Karpas-422 (cell line): ENCODE measurements at regions not wholly inside any gene's neighbourhood (a gene's known extent, or its start where the extent isn't known, plus 50 kb on each side); places are given as distances from the start of the nearest gene placed in this dataset.
"Not testable (repeated sequence)": the region's sequence is repeated elsewhere in the genome, so short reads cannot be mapped to it uniquely, and the experiment has no call there.

Experiments
- DNase-seq: peaks from one replicate; pipeline ENCODE4 v3.0.0-alpha.2; 2015
- H2AFZ ChIP-seq: fragments of 200-600 bp; sonication (generic); 2 replicates; pipeline ENCODE4 v1.6.1; 2014; ENCODE audit warnings: antibody characterized with exemption, low read length, mixed read lengths
- H3K27ac ChIP-seq: fragments of 200-600 bp; sonication (generic); 2 replicates; pipeline ENCODE4 v1.5.1; 2014; ENCODE audit warnings: mild to moderate bottlenecking, low read length, moderate library complexity
- H3K27me3 ChIP-seq: fragments of 200-600 bp; sonication (generic); 2 replicates; pipeline ENCODE4 v1.6.1; 2014; ENCODE audit warnings: low read length, mixed read lengths
- H3K36me3 ChIP-seq: fragments of 200-600 bp; sonication (generic); 2 replicates; pipeline ENCODE4 v1.6.1; 2014; ENCODE audit warnings: low read length, mixed read lengths; ENCODE audit not compliant: insufficient read depth
- H3K4me1 ChIP-seq: fragments of 200-600 bp; sonication (generic); 2 replicates; pipeline ENCODE4 v1.6.1; 2014; ENCODE audit warnings: mild to moderate bottlenecking, low read length, mixed read lengths
- H3K4me2 ChIP-seq: fragments of 200-600 bp; sonication (generic); 2 replicates; pipeline ENCODE4 v1.6.1; 2014; ENCODE audit warnings: low read length, low read depth, mild to moderate bottlenecking; ENCODE audit not compliant: poor library complexity, severe bottlenecking
- H3K4me3 ChIP-seq: fragments of 200-600 bp; sonication (generic); 2 replicates; pipeline ENCODE4 v1.5.1; 2014; ENCODE audit warnings: mild to moderate bottlenecking, antibody characterized with exemption, low read length, mixed read lengths
- H3K79me2 ChIP-seq: fragments of 200-600 bp; sonication (generic); 2 replicates; pipeline ENCODE4 v1.6.1; 2014; ENCODE audit warnings: mild to moderate bottlenecking, low read length, mixed read lengths
- H3K9ac ChIP-seq: fragments of 200-600 bp; sonication (generic); 2 replicates; pipeline ENCODE4 v1.6.0; 2014; ENCODE audit warnings: low read length
- H3K9me2 ChIP-seq: fragments of 200-600 bp; sonication (generic), shearing (Covaris generic); replicated peaks from 2 replicates; pipeline ENCODE4 v1.6.0; 2014; ENCODE audit warnings: mild to moderate bottlenecking, low read length, moderate library complexity; ENCODE audit not compliant: insufficient read depth
- H3K9me3 ChIP-seq: fragments of 300-700, 200-600 bp; sonication (generic); 2 replicates; pipeline ENCODE4 v1.6.1; 2014; ENCODE audit warnings: low read length, mixed read lengths
- H4K20me1 ChIP-seq: fragments of 200-600 bp; sonication (generic); 2 replicates; pipeline ENCODE4 v1.6.1; 2014; ENCODE audit warnings: mild to moderate bottlenecking, antibody characterized with exemption, low read length, low read depth; ENCODE audit not compliant: insufficient read depth

- not testable (repeated sequence) for H3K4me3 ChIP-seq, H3K27me3 ChIP-seq, H3K4me2 ChIP-seq, H3K36me3 ChIP-seq, H3K27ac ChIP-seq, H3K4me1 ChIP-seq, H2AFZ ChIP-seq, DNase-seq, H3K79me2 ChIP-seq, H3K9ac ChIP-seq, H3K9me2 ChIP-seq, H3K9me3 ChIP-seq, H4K20me1 ChIP-seq
Observed at GRCh38 chr16:86889054-86889366, 310.7 kb downstream of the FOXL1 start.

- DNase-seq, result no peak
- H3K9me3 ChIP-seq, result no peaks in the 10 kb centered on the region
- no peaks in the 10 kb centered on the region for H3K36me3 ChIP-seq
- H3K9me2 ChIP-seq, result no peaks in the 10 kb centered on the region
- H4K20me1 ChIP-seq, result no peaks in the 10 kb centered on the region
- no peak overlapping the region for H3K9ac ChIP-seq
- no peak overlapping the region for H2AFZ ChIP-seq
- no peaks in the 10 kb centered on the region for H3K79me2 ChIP-seq
- H3K4me2 ChIP-seq, result no peak overlapping the region
- H3K27ac ChIP-seq, result no peak overlapping the region
- H3K27me3 ChIP-seq, result no peaks in the 10 kb centered on the region
- no peak overlapping the region for H3K4me3 ChIP-seq
- H3K4me1 ChIP-seq, result no peaks in the 10 kb centered on the region
Observed at GRCh38 chr16:86889974-86890373, 311.6 kb downstream of the FOXL1 start.

DNA sequence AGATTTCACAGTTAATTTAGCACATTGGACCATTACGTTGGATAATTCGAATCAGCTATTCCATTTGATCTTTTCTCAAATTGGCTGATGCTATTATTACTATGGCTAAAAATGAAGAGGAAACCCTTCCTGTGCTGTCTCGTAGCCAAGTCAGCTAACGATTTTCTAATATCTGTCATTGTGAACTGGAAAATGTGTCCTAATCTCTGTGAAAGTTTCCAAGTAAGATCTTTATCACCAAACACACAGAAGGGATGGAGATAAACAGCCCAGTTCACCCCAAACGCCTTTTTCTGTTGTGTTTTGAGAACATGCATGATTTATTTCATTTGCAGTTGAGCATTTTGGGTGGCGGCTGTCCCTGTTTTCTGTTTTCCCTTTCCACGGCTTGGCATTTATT lies 312.8 kb downstream of the FOXL1 start:
- Histone ChIP-seq H3K27me3 (no peaks in the 10 kb centered on the region), H3K9ac (no peak overlapping the region), H3K9me3 (no peaks in the 10 kb centered on the region), H2AFZ (no peak overlapping the region), H3K79me2 (no peaks in the 10 kb centered on the region), H3K36me3 (no peaks in the 10 kb centered on the region), H3K4me2 (no peak overlapping the region), H3K27ac (no peak overlapping the region), H3K4me1 (no peaks in the 10 kb centered on the region), H3K4me3 (no peak overlapping the region), H4K20me1 (no peaks in the 10 kb centered on the region), H3K9me2 (no peaks in the 10 kb centered on the region)
- no peak for DNase-seq

DNA sequence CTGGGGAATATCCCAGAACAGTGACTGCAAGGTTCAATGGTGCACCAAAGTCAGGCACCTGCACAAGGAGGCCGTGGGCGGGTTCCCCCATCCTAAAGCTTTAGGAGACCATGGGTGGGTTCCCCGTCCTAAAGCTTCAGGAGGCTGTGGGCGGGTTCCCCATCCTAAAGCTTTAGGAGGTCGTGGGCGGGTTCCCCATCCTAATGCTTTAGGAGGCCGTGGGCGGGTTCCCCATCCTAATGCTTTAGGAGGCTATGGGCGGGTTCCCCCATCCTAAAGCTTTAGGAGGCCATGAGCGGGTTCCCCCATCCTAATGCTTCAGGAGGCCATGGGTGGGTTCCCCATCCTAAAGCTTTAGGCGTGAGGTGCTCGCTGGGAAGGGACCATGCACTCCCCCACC lies 313.3 kb downstream of the FOXL1 start:
- Histone ChIP-seq H3K4me1 (no peaks in the 10 kb centered on the region), H3K36me3 (no peaks in the 10 kb centered on the region), H3K4me2 (no peak overlapping the region), H4K20me1 (no peaks in the 10 kb centered on the region), H3K4me3 (no peak overlapping the region), H3K27ac (no peak overlapping the region), H3K79me2 (no peaks in the 10 kb centered on the region), H3K27me3 (no peaks in the 10 kb centered on the region), H3K9me3 (no peaks in the 10 kb centered on the region), H3K9me2 (no peaks in the 10 kb centered on the region), H2AFZ (no peak overlapping the region), H3K9ac (no peak overlapping the region)
- no peak for DNase-seq

GRCh38 chr16:86892509-86892908 lies 314.2 kb downstream of the FOXL1 start:
- no peaks in the 10 kb centered on the region for H3K4me1 ChIP-seq
- H2AFZ ChIP-seq, result no peak overlapping the region
- no peaks in the 10 kb centered on the region for H3K36me3 ChIP-seq
- no peaks in the 10 kb centered on the region for H4K20me1 ChIP-seq
- no peaks in the 10 kb centered on the region for H3K27me3 ChIP-seq
- no peak overlapping the region for H3K4me3 ChIP-seq
- H3K79me2 ChIP-seq, result no peaks in the 10 kb centered on the region
- no peak overlapping the region for H3K27ac ChIP-seq
- DNase-seq, result no peak
- H3K4me2 ChIP-seq, result no peak overlapping the region
- H3K9ac ChIP-seq, result no peak overlapping the region
- no peaks in the 10 kb centered on the region for H3K9me3 ChIP-seq
- H3K9me2 ChIP-seq, result no peaks in the 10 kb centered on the region

GRCh38 chr16:86893506-86893905 lies 315.2 kb downstream of the FOXL1 start:
- Histone ChIP-seq H3K27ac (no peak overlapping the region), H3K9me3 (no peaks in the 10 kb centered on the region), H3K36me3 (no peaks in the 10 kb centered on the region), H3K9ac (no peak overlapping the region), H2AFZ (no peak overlapping the region), H3K27me3 (no peaks in the 10 kb centered on the region), H3K4me2 (no peak overlapping the region), H3K9me2 (no peaks in the 10 kb centered on the region), H3K4me1 (no peaks in the 10 kb centered on the region), H4K20me1 (no peaks in the 10 kb centered on the region), H3K79me2 (no peaks in the 10 kb centered on the region), H3K4me3 (no peak overlapping the region)
- no peak for DNase-seq

GRCh38 chr16:86894029-86894567 lies 315.7 kb downstream of the FOXL1 start:
- no peaks in the 10 kb centered on the region for H3K9me3 ChIP-seq
- H3K27ac ChIP-seq, result no peak overlapping the region
- no peak overlapping the region for H3K9ac ChIP-seq
- no peak for DNase-seq
- H3K36me3 ChIP-seq, result no peaks in the 10 kb centered on the region
- no peaks in the 10 kb centered on the region for H3K79me2 ChIP-seq
- H3K4me2 ChIP-seq, result no peak overlapping the region
- no peaks in the 10 kb centered on the region for H3K9me2 ChIP-seq
- H3K4me1 ChIP-seq, result no peaks in the 10 kb centered on the region
- H4K20me1 ChIP-seq, result no peaks in the 10 kb centered on the region
- H3K4me3 ChIP-seq, result no peak overlapping the region
- no peaks in the 10 kb centered on the region for H3K27me3 ChIP-seq
- no peak overlapping the region for H2AFZ ChIP-seq

DNA sequence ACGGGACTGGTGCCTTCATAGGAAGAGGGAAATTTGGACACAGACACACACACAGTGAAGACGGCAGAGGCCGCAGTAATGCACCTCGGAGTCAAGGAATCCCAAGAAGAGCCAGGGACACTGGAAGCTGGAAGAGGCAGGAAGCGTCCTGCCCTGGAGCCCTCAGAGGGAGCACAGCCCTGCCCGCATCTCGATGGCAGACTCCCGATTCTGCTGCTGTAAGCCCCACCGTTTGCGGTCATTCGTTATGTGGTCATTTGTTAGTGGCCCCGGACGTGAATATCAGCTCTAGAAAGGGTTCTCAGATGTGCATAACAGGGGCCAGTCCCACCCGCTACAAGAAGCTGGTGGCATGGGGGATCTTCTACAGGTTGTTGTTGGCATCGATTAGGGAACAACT lies 316.6 kb downstream of the FOXL1 start:
- H3K27ac ChIP-seq, result no peak overlapping the region
- no peak for DNase-seq

DNA sequence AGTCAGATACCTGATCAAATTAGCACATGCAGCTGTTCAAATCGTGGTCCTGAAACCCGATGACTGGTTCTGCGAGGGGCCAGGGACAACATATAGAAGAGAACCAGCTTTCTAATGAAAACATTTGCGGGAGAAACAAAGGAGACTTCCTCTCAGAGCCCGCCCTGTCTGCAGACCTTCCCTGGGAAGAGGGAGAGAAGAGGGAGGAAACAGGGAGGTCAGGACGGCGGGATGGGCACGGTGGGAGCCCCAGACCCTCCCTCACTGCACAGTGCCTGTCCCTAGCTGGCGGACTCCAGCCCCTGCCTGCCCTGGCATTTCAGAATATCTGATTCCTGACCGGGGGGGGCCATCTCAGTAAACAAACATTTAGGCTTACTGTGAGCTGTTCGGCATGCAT lies 317.3 kb downstream of the FOXL1 start:
- Histone ChIP-seq H3K4me3 (no peak overlapping the region), H3K27me3 (no peaks in the 10 kb centered on the region)

More for the DNA sequence above, 316.6 kb downstream of the FOXL1 start:
- Histone ChIP-seq H3K4me2 (no peak overlapping the region), H3K36me3 (no peaks in the 10 kb centered on the region), H3K9me3 (no peaks in the 10 kb centered on the region), H3K4me1 (no peaks in the 10 kb centered on the region), H3K9ac (no peak overlapping the region), H3K4me3 (no peak overlapping the region), H2AFZ (no peak overlapping the region), H3K79me2 (no peaks in the 10 kb centered on the region), H4K20me1 (no peaks in the 10 kb centered on the region), H3K27me3 (no peaks in the 10 kb centered on the region), H3K9me2 (no peaks in the 10 kb centered on the region)

More for the DNA sequence above, 317.3 kb downstream of the FOXL1 start:
- no peaks in the 10 kb centered on the region for H3K79me2 ChIP-seq
- H3K9ac ChIP-seq, result no peak overlapping the region
- no peak for DNase-seq
- no peaks in the 10 kb centered on the region for H3K9me2 ChIP-seq
- H3K4me2 ChIP-seq, result no peak overlapping the region
- no peaks in the 10 kb centered on the region for H3K9me3 ChIP-seq
- H4K20me1 ChIP-seq, result no peaks in the 10 kb centered on the region
- H2AFZ ChIP-seq, result no peak overlapping the region
- H3K36me3 ChIP-seq, result no peaks in the 10 kb centered on the region
- no peaks in the 10 kb centered on the region for H3K4me1 ChIP-seq
- H3K27ac ChIP-seq, result no peak overlapping the region
